ENCODE measurements at regions not wholly inside any gene's neighbourhood (a gene's known extent, or its start where the extent isn't known, plus 50 kb on each side); places are given as distances from the start of the nearest gene placed in this dataset.
"Not testable (repeated sequence)": the region's sequence is repeated elsewhere in the genome, so short reads cannot be mapped to it uniquely, and the experiment has no call there.

GRCh38 chr20:53778041-53778516 lies 184.4 kb upstream of the ZNF217 start:
- H3K9ac ChIP-seq (ENCODE audit: low read length): no peak overlapping the region
- H3K79me2 ChIP-seq (ENCODE audit: insufficient read depth, low read length): no peaks in the 10 kb centered on the region
- TF ChIP-seq EZH2phosphoT487 (conservative IDR thresholded peaks at IDR 0.05; ENCODE audit: low read length) (no peak), CTCF (IDR thresholded peaks at IDR 0.05; ENCODE audit: insufficient read depth, low read length, poor library complexity, severe bottlenecking) (no peak)
- H3K36me3 ChIP-seq (ENCODE audit: low read length): no peaks in the 10 kb centered on the region
- H3K4me3 ChIP-seq (ENCODE audit: insufficient read depth, low read length, poor library complexity, severe bottlenecking): no peak overlapping the region
- no peak overlapping the region for H3K4me2 ChIP-seq (ENCODE audit: low read depth, low read length, poor library complexity, severe bottlenecking)
- H4K20me1 ChIP-seq (ENCODE audit: low read depth, low read length): no peaks in the 10 kb centered on the region
- H2AFZ ChIP-seq (ENCODE audit: low read depth, low read length, severe bottlenecking): no peak overlapping the region
- no peak overlapping the region for H3K27ac ChIP-seq (ENCODE audit: low read depth, low read length)
- no peaks in the 10 kb centered on the region for H3K27me3 ChIP-seq (ENCODE audit: low read length)
- H3K9me2 ChIP-seq (replicated peaks; ENCODE audit: insufficient read depth, low read length): no peaks in the 10 kb centered on the region
- H3F3A ChIP-seq (ENCODE audit: insufficient read depth): no peaks in the 10 kb centered on the region
- H3K9me3 ChIP-seq (ENCODE audit: insufficient read depth, low read length): no peaks in the 10 kb centered on the region

- H3K4me3 ChIP-seq (ENCODE audit: insufficient read depth, low read length, poor library complexity, severe bottlenecking); H3K9ac ChIP-seq (ENCODE audit: low read length); H3K27ac ChIP-seq (ENCODE audit: low read depth, low read length); H3K9me3 ChIP-seq (ENCODE audit: insufficient read depth, low read length); H3K27me3 ChIP-seq (ENCODE audit: low read length); H3K79me2 ChIP-seq (ENCODE audit: insufficient read depth, low read length); H3K4me2 ChIP-seq (ENCODE audit: low read depth, low read length, poor library complexity, severe bottlenecking); H3K36me3 ChIP-seq (ENCODE audit: low read length); H4K20me1 ChIP-seq (ENCODE audit: low read depth, low read length); H2AFZ ChIP-seq (ENCODE audit: low read depth, low read length, severe bottlenecking); H3F3A ChIP-seq (ENCODE audit: insufficient read depth); H3K9me2 ChIP-seq (replicated peaks; ENCODE audit: insufficient read depth, low read length): not testable (repeated sequence)
Observed at GRCh38 chr20:53777402-53777801, 183.8 kb upstream of the ZNF217 start.

- H3K4me3 ChIP-seq (ENCODE audit: insufficient read depth, low read length, poor library complexity, severe bottlenecking): no peak overlapping the region
- no peaks in the 10 kb centered on the region for H3K9me2 ChIP-seq (replicated peaks; ENCODE audit: insufficient read depth, low read length)
- no peak overlapping the region for H3K4me2 ChIP-seq (ENCODE audit: low read depth, low read length, poor library complexity, severe bottlenecking)
- no peak overlapping the region for H3K9ac ChIP-seq (ENCODE audit: low read length)
- H4K20me1 ChIP-seq (ENCODE audit: low read depth, low read length): no peaks in the 10 kb centered on the region
- H3F3A ChIP-seq (ENCODE audit: insufficient read depth): no peaks in the 10 kb centered on the region
- H3K36me3 ChIP-seq (ENCODE audit: low read length): no peaks in the 10 kb centered on the region
- H3K27ac ChIP-seq (ENCODE audit: low read depth, low read length): no peak overlapping the region
- no peaks in the 10 kb centered on the region for H3K79me2 ChIP-seq (ENCODE audit: insufficient read depth, low read length)
- no peak overlapping the region for H2AFZ ChIP-seq (ENCODE audit: low read depth, low read length, severe bottlenecking)
- H3K27me3 ChIP-seq (ENCODE audit: low read length): no peaks in the 10 kb centered on the region
- TF ChIP-seq CTCF (IDR thresholded peaks at IDR 0.05; ENCODE audit: insufficient read depth, low read length, poor library complexity, severe bottlenecking) (no peak), EZH2phosphoT487 (conservative IDR thresholded peaks at IDR 0.05; ENCODE audit: low read length) (no peak)
- no peaks in the 10 kb centered on the region for H3K9me3 ChIP-seq (ENCODE audit: insufficient read depth, low read length)
Observed at GRCh38 chr20:53776858-53777257, 183.2 kb upstream of the ZNF217 start.

- no peak overlapping the region for H3K4me3 ChIP-seq (ENCODE audit: insufficient read depth, low read length, poor library complexity, severe bottlenecking)
- H4K20me1 ChIP-seq (ENCODE audit: low read depth, low read length): no peaks in the 10 kb centered on the region
- no peak overlapping the region for H2AFZ ChIP-seq (ENCODE audit: low read depth, low read length, severe bottlenecking)
- H3K9ac ChIP-seq (ENCODE audit: low read length): no peak overlapping the region
- H3K9me2 ChIP-seq (replicated peaks; ENCODE audit: insufficient read depth, low read length): no peaks in the 10 kb centered on the region
- H3K79me2 ChIP-seq (ENCODE audit: insufficient read depth, low read length): no peaks in the 10 kb centered on the region
- no peaks in the 10 kb centered on the region for H3K27me3 ChIP-seq (ENCODE audit: low read length)
- no peak overlapping the region for H3K4me2 ChIP-seq (ENCODE audit: low read depth, low read length, poor library complexity, severe bottlenecking)
- H3K36me3 ChIP-seq (ENCODE audit: low read length): no peaks in the 10 kb centered on the region
- TF ChIP-seq EZH2phosphoT487 (conservative IDR thresholded peaks at IDR 0.05; ENCODE audit: low read length) (no peak), CTCF (IDR thresholded peaks at IDR 0.05; ENCODE audit: insufficient read depth, low read length, poor library complexity, severe bottlenecking) (no peak)
- H3K9me3 ChIP-seq (ENCODE audit: insufficient read depth, low read length): no peaks in the 10 kb centered on the region
- no peak overlapping the region for H3K27ac ChIP-seq (ENCODE audit: low read depth, low read length)
- no peaks in the 10 kb centered on the region for H3F3A ChIP-seq (ENCODE audit: insufficient read depth)
Observed at GRCh38 chr20:53774461-53775203, 181.0 kb upstream of the ZNF217 start.

Measured in SU-DHL-6 (cell line).